Psoas muscle (tissue), 7 donors: ENCODE measurements at regions not wholly inside any gene's neighbourhood (a gene's known extent, or its start where the extent isn't known, plus 50 kb on each side); places are given as distances from the start of the nearest gene placed in this dataset.
"Not testable (repeated sequence)": the region's sequence is repeated elsewhere in the genome, so short reads cannot be mapped to it uniquely, and the experiment has no call there.

Experiments
- ATAC-seq, 4 donors: fragments of 200-7000 bp; cut with Tn5 transposase; one replicate each; pipeline ENCODE4 v1.9.1; 2020; ENCODE audit warnings: moderate library complexity in 3 of 4, mild to moderate bottlenecking in 2 of 4
- DNase-seq, 2 donors: peaks; one replicate each; pipeline ENCODE4 v3.0.0-alpha.2; 2020
- H3K27ac ChIP-seq: fragments of 200-600 bp; one replicate; pipeline ENCODE4 v1.8.0; 2022
- H3K27me3 ChIP-seq, 3 donors: fragments of 200-600 bp in 1 of 3; one replicate each; pipeline versions ENCODE4 v1.6.1 to v1.8.0; 2013 to 2022; ENCODE audit warnings: low read length in 2 of 3, mild to moderate bottlenecking in 2 of 3, moderate library complexity in 1 of 3; ENCODE audit not compliant: insufficient read depth in 3 of 3
- H3K36me3 ChIP-seq, 2 donors: fragments of 200-600 bp in 1 of 2; one replicate each; pipeline versions ENCODE4 v1.6.1 to v1.8.0; 2013 to 2022; ENCODE audit warnings: low read depth in 1 of 2, mild to moderate bottlenecking in 1 of 2, moderate library complexity in 1 of 2; ENCODE audit not compliant: insufficient read depth in 1 of 2
- H3K4me1 ChIP-seq: fragments of 200-600 bp; one replicate; pipeline ENCODE4 v1.8.0; 2022
- H3K4me3 ChIP-seq: fragments of 200-600 bp; one replicate; pipeline ENCODE4 v1.8.0; 2022; ENCODE audit warnings: mild to moderate bottlenecking
- H3K9me3 ChIP-seq: fragments of 200-600 bp; one replicate; pipeline ENCODE4 v1.8.0; 2022
- CTCF ChIP-seq: fragments of 200-600 bp; IDR thresholded peaks from one replicate; pipeline ENCODE4 v1.8.0; 2022; ENCODE audit warnings: antibody characterized with exemption
- WGBS, 3 donors: extraction: QIAGEN DNeasy Blood & Tissue Kit; methylation state at CpG; one replicate each; pipeline versions ENCODE4 v1.1.6 to v1.1.7; 2013; 5-methylcytosine and 5-hydroxymethylcytosine counted together
- intact Hi-C, 2 donors: fragments of 100-400 bp; cut with DNase I; formaldehyde crosslinking; loops; one replicate each; pipeline versions ENCODE4 v1.11.0 to v1.14.2; 2022
- donor health status: healthy with polysubstance abuse.
- donor health status: DM: no; HTN: no; CAD: no; lungs with moderate emphysema.
- donor health status: Bipolar disorder and iron deficiency.
- donor health status: healthy.
- donor health status: DM: yes; HTN: yes; CAD: no.
- donor health status: DM: no; HTN: no; CAD: no.
- donor health status: DM: yes; HTN: yes; CAD: no.

GRCh38 chr3:76308541-76308940 lies 523.2 kb upstream of the ZNF717 start:
- no peaks in the 10 kb centered on the region for H3K9me3 ChIP-seq
- H3K27me3 ChIP-seq, result no peaks in the 10 kb centered on the region
- DNase-seq, result no peak
- no peak overlapping the region for H3K27ac ChIP-seq
- H3K36me3 ChIP-seq, result no peaks in the 10 kb centered on the region
- TF ChIP-seq CTCF, result no peak
- no peaks in the 10 kb centered on the region for H3K4me1 ChIP-seq
- intact Hi-C loops, result no loop called here
- no peak overlapping the region for H3K4me3 ChIP-seq
- no peak for ATAC-seq

GRCh38 chr3:76310089-76310488 lies 524.7 kb upstream of the ZNF717 start:
- Histone ChIP-seq H3K36me3 (no peaks in the 10 kb centered on the region), H3K4me3 (no peak overlapping the region), H3K27ac (no peak overlapping the region), H3K27me3 (no peaks in the 10 kb centered on the region), H3K4me1 (no peaks in the 10 kb centered on the region), H3K9me3 (no peaks in the 10 kb centered on the region)
- no peak for DNase-seq
- WGBS, 3 donors, result 72 to 79% (median 74%) methylated on average over 8 of the region's 8 CpGs
- TF ChIP-seq CTCF, result no peak
- no peak for ATAC-seq
- intact Hi-C loops, result no loop called here

- Histone ChIP-seq H3K36me3 (no peaks in the 10 kb centered on the region), H3K9me3 (no peaks in the 10 kb centered on the region), H3K27me3 (no peaks in the 10 kb centered on the region), H3K4me1 (no peaks in the 10 kb centered on the region), H3K4me3 (no peak overlapping the region), H3K27ac (no peak overlapping the region)
- WGBS, 3 donors, result 27 to 28% (median 27%) methylated on average over 7 of the region's 7 CpGs
- intact Hi-C loops, result no loop called here
- ATAC-seq (no peak), DNase-seq (no peak)
- no peak for TF ChIP-seq CTCF
These were observed 525.3 kb upstream of the ZNF717 start for GRCh38 chr3:76310667-76311066.

- H3K4me3 ChIP-seq, result no peak overlapping the region
- H3K27ac ChIP-seq, result no peak overlapping the region
- H3K27me3 ChIP-seq, result no peaks in the 10 kb centered on the region
- 47 to 54% (median 54%) methylated on average over 4 of the region's 4 CpGs for WGBS, 3 donors
- ATAC-seq (no peak), DNase-seq (no peak)
- no peaks in the 10 kb centered on the region for H3K9me3 ChIP-seq
- no peaks in the 10 kb centered on the region for H3K4me1 ChIP-seq
- TF ChIP-seq CTCF, result no peak
- intact Hi-C loops, result no loop called here
- no peaks in the 10 kb centered on the region for H3K36me3 ChIP-seq
These were observed 526.6 kb upstream of the ZNF717 start for GRCh38 chr3:76311941-76312340.

- ATAC-seq, result not testable (repeated sequence)
- WGBS, 3 donors, result 88 to 91% (median 91%) methylated on average over 6 of the region's 6 CpGs
These were observed 530.6 kb upstream of the ZNF717 start for GRCh38 chr3:76315906-76316305.

More at GRCh38 chr3:76315906-76316305, 530.6 kb upstream of the ZNF717 start:
- H3K27ac ChIP-seq, intact Hi-C loops, H3K9me3 ChIP-seq, H3K4me3 ChIP-seq, DNase-seq, H3K4me1 ChIP-seq, H3K36me3 ChIP-seq, H3K27me3 ChIP-seq: not testable (repeated sequence)
